ENCODE measurements at regions not wholly inside any gene's neighbourhood (a gene's known extent, or its start where the extent isn't known, plus 50 kb on each side); places are given as distances from the start of the nearest gene placed in this dataset.

- TF ChIP-seq CTCF (IDR thresholded peaks at IDR 0.05; ENCODE audit: low read depth, low read length) (no peak), MAX (IDR thresholded peaks at IDR 0.05; ENCODE audit: low read depth, low read length) (no peak), MYC (IDR thresholded peaks at IDR 0.05; ENCODE audit: low read depth, low read length) (no peak)
Measured at GRCh38 chr14:80269353-80269925, 58.1 kb upstream of the DIO2 start.
